ENCODE measurements at regions not wholly inside any gene's neighbourhood (a gene's known extent, or its start where the extent isn't known, plus 50 kb on each side); places are given as distances from the start of the nearest gene placed in this dataset.

DNA sequence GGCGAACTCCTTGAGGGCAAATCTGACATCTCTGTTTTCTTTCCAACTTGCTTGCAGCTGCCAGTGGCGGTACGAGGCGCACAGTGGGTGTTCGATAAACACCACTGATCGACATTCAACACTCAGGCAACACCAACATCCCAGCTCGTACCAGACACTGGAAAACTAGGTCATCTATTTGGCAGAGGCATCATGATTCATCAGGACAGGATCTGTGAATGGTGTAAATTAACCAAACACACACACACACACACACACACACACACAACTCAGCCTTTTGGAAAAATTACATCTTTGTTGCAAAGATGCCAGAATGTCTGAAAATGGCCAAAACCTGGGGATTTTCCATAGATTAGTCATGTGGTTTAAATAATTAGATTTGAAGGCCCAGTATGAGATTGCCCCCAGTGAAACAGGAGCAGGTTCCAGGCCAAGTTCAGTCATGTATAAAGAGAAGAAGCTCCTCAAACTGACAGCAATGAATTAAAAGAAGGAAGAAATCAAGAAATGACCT lies 150.5 kb upstream of the NCKAP5 start:
- TF ChIP-seq, protein P1, sequence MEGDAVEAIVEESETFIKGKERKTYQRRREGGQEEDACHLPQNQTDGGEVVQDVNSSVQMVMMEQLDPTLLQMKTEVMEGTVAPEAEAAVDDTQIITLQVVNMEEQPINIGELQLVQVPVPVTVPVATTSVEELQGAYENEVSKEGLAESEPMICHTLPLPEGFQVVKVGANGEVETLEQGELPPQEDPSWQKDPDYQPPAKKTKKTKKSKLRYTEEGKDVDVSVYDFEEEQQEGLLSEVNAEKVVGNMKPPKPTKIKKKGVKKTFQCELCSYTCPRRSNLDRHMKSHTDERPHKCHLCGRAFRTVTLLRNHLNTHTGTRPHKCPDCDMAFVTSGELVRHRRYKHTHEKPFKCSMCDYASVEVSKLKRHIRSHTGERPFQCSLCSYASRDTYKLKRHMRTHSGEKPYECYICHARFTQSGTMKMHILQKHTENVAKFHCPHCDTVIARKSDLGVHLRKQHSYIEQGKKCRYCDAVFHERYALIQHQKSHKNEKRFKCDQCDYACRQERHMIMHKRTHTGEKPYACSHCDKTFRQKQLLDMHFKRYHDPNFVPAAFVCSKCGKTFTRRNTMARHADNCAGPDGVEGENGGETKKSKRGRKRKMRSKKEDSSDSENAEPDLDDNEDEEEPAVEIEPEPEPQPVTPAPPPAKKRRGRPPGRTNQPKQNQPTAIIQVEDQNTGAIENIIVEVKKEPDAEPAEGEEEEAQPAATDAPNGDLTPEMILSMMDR (IDR thresholded peaks at IDR 0.05; ENCODE audit: low read depth, low read length, poor library complexity, severe bottlenecking): no peak
- TF ChIP-seq EZH2phosphoT487 (IDR thresholded peaks at IDR 0.05; ENCODE audit: borderline replicate concordance, low read length): no peak

Data from DOHH2 (cell line).